Dermis microvascular lymphatic vessel endothelial cell (primary cell): ENCODE measurements at regions not wholly inside any gene's neighbourhood (a gene's known extent, or its start where the extent isn't known, plus 50 kb on each side); places are given as distances from the start of the nearest gene placed in this dataset.
"Not testable (repeated sequence)": the region's sequence is repeated elsewhere in the genome, so short reads cannot be mapped to it uniquely, and the experiment has no call there.

Experiments
- DNase-seq, 2 donors: peaks; one replicate each; pipeline versions ENCODE4 v3.0.0 to v3.0.0-alpha.2; 2010; ENCODE audit warnings: low read depth in 2 of 2

DNA sequence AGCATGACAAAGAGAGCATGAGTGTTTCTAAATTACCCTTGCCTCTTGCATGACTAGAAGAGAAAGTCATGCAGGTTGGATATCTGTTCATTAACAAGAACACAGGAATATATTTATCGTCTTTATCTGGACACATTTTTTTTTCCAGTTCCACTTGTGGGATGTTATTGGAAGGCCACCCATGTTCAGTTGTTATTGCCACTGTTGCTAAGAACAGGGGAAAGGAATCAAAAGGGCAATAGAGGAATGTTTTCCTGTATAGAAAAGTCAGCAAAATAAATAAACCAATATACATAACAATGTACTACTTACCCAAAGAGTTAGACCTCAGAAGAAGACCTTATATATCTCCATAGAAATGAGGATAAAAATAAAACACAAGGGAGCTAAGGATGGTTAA is 270.1 kb downstream of the QDPR start:
- DNase-seq: peak; percentile 12 to 17

- no peak for DNase-seq
Measured at GRCh38 chr4:17238633-17239032, 273.3 kb downstream of the QDPR start.

DNA sequence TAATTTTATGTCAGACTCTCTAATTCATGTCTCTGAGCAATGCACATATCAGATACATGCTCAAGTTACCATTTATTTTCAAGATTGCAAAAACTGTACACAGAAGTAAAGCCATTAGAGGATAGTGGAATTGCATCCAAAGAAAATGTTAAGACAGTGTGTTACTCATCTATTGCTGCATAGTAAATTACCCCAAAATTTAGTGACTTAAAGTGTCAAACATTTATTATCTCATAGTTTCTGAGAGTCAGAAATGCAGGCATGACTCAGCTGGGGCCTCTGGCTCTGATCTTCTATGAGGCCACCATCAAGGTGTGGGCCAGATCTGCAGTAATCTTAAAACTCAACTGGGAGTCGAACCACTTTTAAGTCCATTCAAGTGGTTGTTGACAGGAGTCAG is 275.2 kb downstream of the QDPR start:
- DNase-seq: no peak

DNA sequence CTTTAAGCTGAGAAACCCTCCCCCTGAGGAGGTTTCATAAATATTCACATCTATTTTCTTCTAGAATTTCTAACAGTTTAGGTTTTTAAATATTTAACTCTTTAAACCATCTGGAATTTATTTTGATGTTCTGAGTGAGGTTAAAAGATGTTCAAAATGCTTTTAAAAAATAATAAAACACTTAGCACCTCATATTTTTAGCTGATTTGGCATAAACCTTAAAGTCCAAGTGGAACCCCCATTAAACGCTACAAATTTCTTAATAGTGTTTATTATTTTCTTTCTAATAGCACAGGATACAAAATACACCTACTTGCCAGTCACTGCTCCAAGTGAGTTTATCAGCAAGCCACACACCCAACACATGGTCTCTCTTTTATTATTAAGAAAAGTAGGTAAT is 277.2 kb downstream of the QDPR start:
- DNase-seq: no peak

- peak; percentile 7 to 12 for DNase-seq
Measured at GRCh38 chr4:17232566-17233253, 279.2 kb downstream of the QDPR start.

- not testable (repeated sequence) for DNase-seq
Measured at GRCh38 chr4:17231880-17232475, 279.9 kb downstream of the QDPR start.

- DNase-seq: no peak
Measured at GRCh38 chr4:17230727-17231126, 281.2 kb downstream of the QDPR start.

DNA sequence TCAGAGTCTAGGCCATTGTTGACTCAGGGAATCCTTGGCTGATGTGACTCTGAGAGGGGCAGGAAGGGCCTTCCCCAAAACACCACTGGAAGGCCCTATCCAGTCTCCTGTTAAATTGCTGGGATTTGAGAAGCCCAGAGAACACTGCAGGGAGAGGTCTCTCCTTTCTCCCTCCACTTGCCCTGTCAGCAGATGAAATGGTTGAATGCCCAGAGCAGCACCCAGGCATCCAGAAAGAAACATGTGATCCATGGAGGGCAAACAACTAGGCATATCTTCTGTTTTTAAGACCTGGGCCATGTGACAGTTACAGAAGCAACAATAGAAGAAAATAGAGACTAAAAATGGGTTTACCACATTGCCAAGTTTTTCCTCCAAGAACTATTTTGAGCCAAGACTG is 291.1 kb downstream of the QDPR start:
- DNase-seq: no peak

GRCh38 chr4:17218786-17219185 is 293.1 kb downstream of the QDPR start:
- DNase-seq: no peak

- no peak for DNase-seq
Measured at GRCh38 chr4:17206829-17207801, 304.8 kb downstream of the QDPR start.

DNA sequence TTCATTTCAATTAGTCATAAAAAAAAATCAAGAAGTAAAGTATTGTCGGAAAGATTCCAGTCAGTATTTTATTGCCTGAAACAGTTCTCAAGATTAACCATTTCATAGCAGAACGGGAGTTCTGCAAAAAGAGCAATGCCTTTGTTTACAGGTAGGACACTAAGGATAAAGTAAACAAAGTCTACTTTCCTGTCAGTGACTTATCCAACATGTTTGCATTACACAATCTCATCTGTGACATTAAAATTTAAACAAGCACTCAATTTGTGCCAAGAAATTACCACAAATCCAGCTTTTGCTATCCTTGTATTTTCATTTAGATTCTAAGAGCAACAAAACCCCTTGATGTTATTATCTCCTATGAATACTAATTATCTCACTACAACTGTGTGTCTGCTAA is 306.5 kb upstream of the LDB2 start:
- no peak for DNase-seq

GRCh38 chr4:17203797-17204196 is 305.4 kb upstream of the LDB2 start:
- no peak for DNase-seq

- DNase-seq: no peak
Measured at GRCh38 chr4:17197070-17197469, 298.6 kb upstream of the LDB2 start.

DNA sequence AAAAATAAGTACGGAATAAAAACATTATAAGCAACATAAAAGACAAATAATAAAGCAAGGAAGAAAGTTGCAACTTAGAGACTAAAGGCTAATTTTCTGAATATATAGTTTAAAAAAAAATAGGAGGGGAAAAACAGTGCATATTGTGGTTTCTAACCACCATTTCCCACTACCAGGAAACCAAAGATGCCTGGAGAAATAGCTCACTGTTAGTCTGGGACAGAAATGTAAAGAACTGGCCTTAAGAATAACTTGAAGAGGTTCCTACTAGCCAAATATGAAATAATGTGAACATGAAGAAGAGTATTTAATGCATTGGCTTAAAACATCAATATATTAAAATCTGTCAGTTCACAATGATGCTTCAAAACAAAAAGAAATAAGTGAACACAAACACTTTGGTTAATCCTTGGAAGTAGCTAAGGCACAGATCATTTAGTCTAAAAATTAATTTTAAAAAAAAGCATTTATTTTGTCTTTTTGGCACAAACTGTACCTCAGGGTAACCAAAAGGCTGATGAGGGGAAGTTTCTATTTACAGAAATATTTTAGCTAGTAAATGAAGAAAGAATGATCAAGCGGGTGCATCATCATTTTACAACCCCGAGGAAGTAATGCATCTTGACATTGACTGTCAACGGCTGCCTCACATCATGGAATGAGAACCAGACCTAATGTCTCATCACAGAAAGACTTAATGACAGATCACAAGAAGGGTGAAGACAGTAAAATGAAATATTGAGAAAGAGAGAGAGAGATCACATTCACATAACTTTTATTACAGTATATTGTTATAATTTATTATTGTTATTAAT is 297.2 kb upstream of the LDB2 start:
- no peak for DNase-seq

- no peak for DNase-seq
Measured at GRCh38 chr4:17194586-17194985, 296.1 kb upstream of the LDB2 start.

DNA sequence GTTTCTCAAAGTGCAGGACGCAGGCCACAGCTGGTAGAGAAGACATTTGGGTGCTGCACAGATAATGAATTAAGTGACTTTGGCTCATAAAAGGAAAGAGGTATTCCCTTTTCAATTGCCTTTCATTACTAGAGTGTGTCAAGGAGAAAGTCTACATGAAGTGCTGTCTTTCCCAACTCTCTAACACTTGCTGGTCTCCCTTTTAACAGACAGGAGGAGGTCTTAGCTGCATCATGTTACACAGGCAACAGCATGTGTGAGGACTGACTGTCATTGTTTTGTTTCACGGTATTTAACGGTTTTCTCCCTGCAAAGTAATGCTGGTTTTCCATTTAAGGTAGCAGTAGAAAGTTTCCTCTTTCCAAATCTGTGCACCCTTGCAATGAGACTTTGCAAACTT is 291.3 kb upstream of the LDB2 start:
- no peak for DNase-seq

DNA sequence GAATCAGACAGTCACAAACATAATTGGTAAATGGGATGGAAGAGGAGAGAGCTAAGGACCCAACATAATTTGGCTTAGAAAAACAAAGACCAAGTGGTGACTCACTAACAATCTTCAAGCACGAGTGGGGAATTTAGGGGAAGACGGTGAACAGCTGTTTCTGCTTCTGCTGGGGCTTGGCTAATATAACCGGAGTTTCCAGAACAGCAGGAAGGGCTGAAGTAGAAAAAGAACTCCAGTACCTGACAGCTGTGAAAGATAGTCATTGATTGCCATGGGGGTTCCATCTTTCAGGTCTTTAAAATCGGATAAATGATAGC is 290.9 kb upstream of the LDB2 start:
- no peak for DNase-seq

GRCh38 chr4:17188547-17189400 is 290.3 kb upstream of the LDB2 start:
- no peak for DNase-seq

DNA sequence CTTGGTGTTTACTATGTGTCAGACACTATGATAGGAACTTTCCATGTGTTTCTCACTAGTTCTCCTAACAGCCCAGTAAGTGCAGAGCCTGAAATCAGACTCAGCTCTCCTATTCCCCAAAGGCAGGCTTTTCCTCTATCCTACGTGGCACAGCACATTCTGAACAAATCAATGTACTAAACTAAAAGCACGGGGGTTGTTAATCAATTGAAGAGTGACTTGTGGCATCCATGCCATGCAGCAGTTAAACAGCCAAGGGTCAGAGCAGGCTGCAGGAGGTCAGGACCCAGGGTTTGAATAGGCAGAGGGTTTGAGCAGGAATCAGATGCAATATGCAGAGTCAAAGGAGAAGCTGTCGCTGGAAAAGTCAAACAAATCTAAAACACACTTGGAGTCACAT is 289.7 kb upstream of the LDB2 start:
- DNase-seq: no peak

GRCh38 chr4:17187003-17187402 is 288.6 kb upstream of the LDB2 start:
- no peak for DNase-seq

- DNase-seq: no peak
Measured at GRCh38 chr4:17182888-17183287, 284.4 kb upstream of the LDB2 start.
